Mammary epithelial cell (primary cell): ENCODE measurements at regions not wholly inside any gene's neighbourhood (a gene's known extent, or its start where the extent isn't known, plus 50 kb on each side); places are given as distances from the start of the nearest gene placed in this dataset.

ENCODE experiments used
- CTCF ChIP-seq, 2 donors: IDR thresholded peaks in 1 of 2; conservative IDR thresholded peaks in 1 of 2; 2 replicates each; pipeline ENCODE4 v1.5.1; 2011 to 2012; ENCODE audit warnings: inconsistent platforms in 2 of 2, low read length in 2 of 2, mild to moderate bottlenecking in 2 of 2, control low read depth in 1 of 2, low read depth in 1 of 2; ENCODE audit not compliant: insufficient read depth in 1 of 2; ENCODE audit errors: extremely low read depth in 1 of 2
- EZH2 ChIP-seq: IDR thresholded peaks from 2 replicates; pipeline ENCODE4 v1.6.1; 2012; ENCODE audit warnings: low read length, inconsistent platforms, borderline replicate concordance

- TF ChIP-seq CTCF (conservative IDR thresholded peaks at IDR 0.05 in 1 of 2, IDR thresholded peaks at IDR 0.05 in 1 of 2; ENCODE audit: extremely low read depth in 1 of 2, insufficient read depth in 1 of 2, low read depth in 1 of 2, low read length in 2 of 2) (no peak), EZH2 (no peak)
Measured at GRCh38 chr4:8695237-8696219, 103.0 kb downstream of the CPZ start.
